Suprapubic skin (tissue), 3 donors: ENCODE measurements at regions not wholly inside any gene's neighbourhood (a gene's known extent, or its start where the extent isn't known, plus 50 kb on each side); places are given as distances from the start of the nearest gene placed in this dataset.

Experiments
- CTCF ChIP-seq, 2 donors: fragments of 200-600 bp in 1 of 2; fragments of 450-650 bp in 1 of 2; sonication (generic) in 1 of 2; IDR thresholded peaks; one replicate each; pipeline ENCODE4 v1.5.1; 2016 to 2019; ENCODE audit warnings: antibody characterized with exemption in 2 of 2, mild to moderate bottlenecking in 1 of 2, moderate library complexity in 1 of 2
- POLR2A ChIP-seq, 2 donors: fragments of 450-650 bp; IDR thresholded peaks; one replicate each; pipeline ENCODE4 v1.6.1; 2017; ENCODE audit warnings: antibody characterized with exemption in 2 of 2, mild to moderate bottlenecking in 2 of 2, moderate library complexity in 2 of 2

- TF ChIP-seq CTCF (IDR thresholded peaks at IDR 0.05) = no peak
- TF ChIP-seq POLR2A (IDR thresholded peaks at IDR 0.05) = no peak
These were observed 151.1 kb downstream of the LYPLAL1 start for GRCh38 chr1:219324629-219325367.
